HEK293T (cell line): ENCODE measurements at regions not wholly inside any gene's neighbourhood (a gene's known extent, or its start where the extent isn't known, plus 50 kb on each side); places are given as distances from the start of the nearest gene placed in this dataset.

Experiments
- CTCF ChIA-PET: fragments of 350-600 bp; formaldehyde crosslinking; extraction: SDS; loops from one replicate; lab custom pipeline; 2021; ENCODE audit warnings: antibody characterized with exemption, inconsistent platforms; lab: Yijun Ruan, JAX
- POLR2A ChIA-PET: fragments of 350-600 bp; formaldehyde crosslinking; extraction: SDS; loops from one replicate; lab custom pipeline; 2020; ENCODE audit warnings: antibody characterized with exemption, inconsistent platforms; lab: Yijun Ruan, JAX
- DNase-seq: peaks from one replicate; pipeline ENCODE4 v3.0.0; 2012; ENCODE audit warnings: mixed read lengths; ENCODE audit errors: extremely low spot score
- ARNT ChIP-seq: fragments of 450-650 bp; IDR thresholded peaks from 2 replicates; pipeline ENCODE4 v1.6.1; 2017; ENCODE audit warnings: mild to moderate bottlenecking
- BHLHE40 ChIP-seq: fragments of 450-650 bp; IDR thresholded peaks from 2 replicates; pipeline ENCODE4 v1.6.1; 2016; ENCODE audit warnings: mild to moderate bottlenecking, moderate library complexity, borderline replicate concordance
- CTBP1 ChIP-seq: fragments of 450-650 bp; IDR thresholded peaks from 2 replicates; pipeline ENCODE4 v1.6.1; 2016; ENCODE audit warnings: borderline replicate concordance
- ELF4 ChIP-seq: fragments of 450-650 bp; IDR thresholded peaks from 2 replicates; pipeline ENCODE4 v1.6.1; 2017; ENCODE audit warnings: antibody characterized with exemption
- FOXA1 ChIP-seq: fragments of 450-650 bp; IDR thresholded peaks from 2 replicates; pipeline ENCODE4 v1.6.1; 2016; ENCODE audit warnings: mild to moderate bottlenecking
- FOXK2 ChIP-seq: fragments of 450-650 bp; IDR thresholded peaks from 2 replicates; pipeline ENCODE4 v1.6.1; 2016; ENCODE audit warnings: mild to moderate bottlenecking
- FOXM1 ChIP-seq: fragments of 450-650 bp; IDR thresholded peaks from 2 replicates; pipeline ENCODE4 v1.6.1; 2017; ENCODE audit warnings: mild to moderate bottlenecking, borderline replicate concordance
- HDGF ChIP-seq: fragments of 450-650 bp; IDR thresholded peaks from 2 replicates; pipeline ENCODE4 v1.6.1; 2017; ENCODE audit warnings: antibody characterized with exemption, borderline replicate concordance
- L3MBTL2 ChIP-seq: fragments of 450-650 bp; conservative IDR thresholded peaks from 2 replicates; pipeline ENCODE4 v1.6.1; 2016; ENCODE audit warnings: mild to moderate bottlenecking
- LEF1 ChIP-seq: fragments of 450-650 bp; IDR thresholded peaks from 2 replicates; pipeline ENCODE4 v1.6.1; 2017; ENCODE audit warnings: mild to moderate bottlenecking, borderline replicate concordance
- NFRKB ChIP-seq: fragments of 450-650 bp; IDR thresholded peaks from 2 replicates; pipeline ENCODE4 v1.6.1; 2016; ENCODE audit warnings: mild to moderate bottlenecking, moderate library complexity
- SP1 ChIP-seq: fragments of 450-650 bp; IDR thresholded peaks from 2 replicates; pipeline ENCODE4 v1.6.1; 2017
- SUZ12 ChIP-seq: fragments of 450-650 bp; IDR thresholded peaks from 2 replicates; pipeline ENCODE4 v1.6.1; 2016; ENCODE audit warnings: mild to moderate bottlenecking
- TARDBP ChIP-seq: fragments of 450-650 bp; IDR thresholded peaks from 2 replicates; pipeline ENCODE4 v1.6.1; 2016
- ZNF384 ChIP-seq: fragments of 450-650 bp; IDR thresholded peaks from 2 replicates; pipeline ENCODE4 v1.6.1; 2016
- TF ChIP-seq, protein P1 (sequence below): fragments of 450-650 bp; IDR thresholded peaks from 2 replicates; pipeline ENCODE4 v1.6.1; 2016

DNA sequence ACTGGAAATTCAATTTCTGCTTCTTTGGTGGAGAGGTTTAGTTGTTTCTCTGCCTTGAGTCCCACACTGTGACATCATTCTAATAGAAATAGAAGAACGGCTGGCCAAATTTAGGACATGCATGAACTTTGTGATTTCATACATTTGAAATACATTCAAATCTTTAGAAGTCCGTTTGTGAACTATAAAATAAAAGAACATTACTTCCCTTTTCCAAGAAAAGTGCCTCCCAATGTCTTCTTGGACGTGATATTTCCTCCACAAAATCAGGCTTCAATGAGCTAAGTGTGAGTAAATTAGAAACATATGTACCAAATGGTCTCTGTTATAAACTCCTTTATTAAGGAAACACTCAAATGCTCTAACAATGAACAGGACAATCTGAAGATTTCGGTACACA is 314.5 kb upstream of the AKR1E2 start:
- DNase-seq, result no peak
- TF ChIP-seq, protein P1, sequence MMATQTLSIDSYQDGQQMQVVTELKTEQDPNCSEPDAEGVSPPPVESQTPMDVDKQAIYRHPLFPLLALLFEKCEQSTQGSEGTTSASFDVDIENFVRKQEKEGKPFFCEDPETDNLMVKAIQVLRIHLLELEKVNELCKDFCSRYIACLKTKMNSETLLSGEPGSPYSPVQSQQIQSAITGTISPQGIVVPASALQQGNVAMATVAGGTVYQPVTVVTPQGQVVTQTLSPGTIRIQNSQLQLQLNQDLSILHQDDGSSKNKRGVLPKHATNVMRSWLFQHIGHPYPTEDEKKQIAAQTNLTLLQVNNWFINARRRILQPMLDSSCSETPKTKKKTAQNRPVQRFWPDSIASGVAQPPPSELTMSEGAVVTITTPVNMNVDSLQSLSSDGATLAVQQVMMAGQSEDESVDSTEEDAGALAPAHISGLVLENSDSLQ, result no peak
- TF ChIP-seq SUZ12, result no peak
- no peak for TF ChIP-seq SP1
- no peak for TF ChIP-seq FOXM1
- TF ChIP-seq HDGF, result no peak
- no peak for TF ChIP-seq BHLHE40
- no peak for TF ChIP-seq LEF1
- no peak for TF ChIP-seq FOXA1
- TF ChIP-seq CTBP1, result no peak
- TF ChIP-seq ZNF384, result no peak
- no peak for TF ChIP-seq NFRKB
- TF ChIP-seq L3MBTL2, result no peak
- TF ChIP-seq ELF4, result no peak
- no peak for TF ChIP-seq ARNT
- no peak for TF ChIP-seq TARDBP
- TF ChIP-seq FOXK2, result no peak
- POLR2A ChIA-PET, result no interaction called here
- CTCF ChIA-PET, result interaction anchor here (1.2 kb wide), 1 partner anchor 9 kb away, joined by 3 read pairs; no protein-coding TSS in a partner anchor

DNA sequence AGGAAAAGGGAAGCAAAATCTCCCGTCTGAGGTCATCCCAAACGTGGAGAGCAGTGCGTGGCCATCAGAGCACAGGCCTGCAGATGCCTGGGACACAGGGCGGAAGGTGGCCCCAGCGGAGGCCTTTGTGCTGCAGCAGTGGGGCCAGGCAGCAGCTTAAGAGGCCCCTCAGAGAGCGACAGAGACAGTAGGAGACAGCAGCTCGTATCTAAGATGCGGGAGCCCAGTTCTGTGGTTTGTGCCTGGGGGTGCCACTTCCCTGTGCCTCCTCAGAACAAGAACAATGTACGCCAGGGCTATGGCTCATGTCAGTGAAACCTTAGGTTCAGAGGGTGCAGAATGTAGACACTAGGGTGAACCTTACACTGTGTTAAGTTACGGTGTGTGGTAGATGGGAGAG is 316.6 kb upstream of the AKR1E2 start:
- ChIA-PET CTCF (no interaction called here), POLR2A (no interaction called here)
- no peak for DNase-seq
- TF ChIP-seq FOXK2 (no peak), NFRKB (no peak), L3MBTL2 (no peak), CTBP1 (no peak), FOXM1 (no peak), ELF4 (no peak), SP1 (no peak), HDGF (no peak), SUZ12 (no peak), LEF1 (no peak), BHLHE40 (no peak), FOXA1 (no peak), TARDBP (no peak)
- TF ChIP-seq, protein P1, result no peak

DNA sequence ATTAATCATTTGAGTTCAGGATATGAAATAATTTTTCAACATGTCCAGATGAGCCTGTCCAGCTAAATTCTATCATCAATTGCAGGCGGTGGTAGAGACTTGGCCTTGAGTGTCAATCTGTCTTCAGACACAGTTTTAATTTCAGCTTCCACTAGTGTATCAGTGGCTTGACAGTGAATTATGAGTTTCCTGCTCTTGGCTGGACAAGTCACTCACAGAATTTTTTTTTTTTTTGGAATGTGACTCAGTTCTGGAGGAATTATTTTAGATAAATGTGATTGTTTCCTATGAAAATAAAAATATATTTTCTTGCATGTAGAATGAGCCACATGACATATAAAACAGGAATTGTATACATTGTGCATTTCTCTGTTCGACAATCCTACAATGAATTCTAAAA is 319.9 kb upstream of the AKR1E2 start:
- ChIA-PET CTCF (no interaction called here), POLR2A (no interaction called here)
- DNase-seq, result no peak
- TF ChIP-seq FOXA1 (no peak), HDGF (no peak), FOXK2 (no peak), BHLHE40 (no peak), FOXM1 (no peak), CTBP1 (no peak), ZNF384 (no peak), LEF1 (no peak), ELF4 (no peak)

DNA sequence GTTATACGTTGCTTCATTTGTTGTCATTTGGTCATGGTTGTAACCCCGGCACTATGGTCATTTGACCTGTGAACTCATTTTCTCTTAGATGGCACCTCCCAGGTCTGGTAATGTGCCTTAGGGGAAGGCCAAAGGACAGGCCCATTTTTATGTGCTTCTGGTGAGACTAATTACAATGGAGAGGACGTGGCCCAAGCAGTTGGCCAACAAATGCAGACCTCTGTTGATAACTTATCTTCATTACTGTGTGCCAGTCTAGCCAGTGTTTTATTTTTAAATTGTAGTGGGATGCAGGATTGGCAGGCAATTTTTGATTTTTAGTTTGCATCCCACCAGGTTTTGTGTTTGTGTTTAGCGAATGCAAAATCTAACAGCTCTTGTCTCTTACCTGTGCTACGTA is 321.5 kb upstream of the AKR1E2 start:
- DNase-seq, result no peak
- ChIA-PET POLR2A (no interaction called here), CTCF (no interaction called here)
- TF ChIP-seq SUZ12 (no peak), CTBP1 (no peak), ELF4 (no peak), FOXM1 (no peak), BHLHE40 (no peak), SP1 (no peak), FOXK2 (no peak), ARNT (no peak), LEF1 (no peak)
- TF ChIP-seq, protein P1, result no peak

DNA sequence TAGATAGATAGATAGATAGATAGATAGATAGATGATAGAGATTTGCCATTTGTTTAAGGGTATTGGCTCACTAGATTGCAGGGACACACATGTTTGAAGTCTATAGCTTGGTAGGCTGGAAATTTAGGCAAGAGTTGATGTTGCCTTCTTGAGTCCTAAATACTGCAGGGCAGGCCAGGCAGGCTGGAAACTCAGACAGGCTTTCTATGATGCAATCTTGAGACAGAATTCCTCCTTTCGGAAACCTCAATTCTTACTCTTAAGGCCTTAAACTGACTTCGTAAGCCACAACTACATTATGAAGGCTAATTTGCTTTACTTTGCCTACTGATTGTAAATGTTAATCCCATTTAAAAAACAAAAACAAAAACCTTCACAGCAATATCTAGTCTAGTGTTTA is 322.9 kb upstream of the AKR1E2 start:
- ChIA-PET CTCF (interaction anchor here (0.8 kb wide), 1 partner anchor 8 kb away, joined by 3 read pairs; no protein-coding TSS in a partner anchor), POLR2A (no interaction called here)
- DNase-seq, result no peak
- TF ChIP-seq BHLHE40 (no peak), TARDBP (no peak), NFRKB (no peak), L3MBTL2 (no peak), LEF1 (no peak), ZNF384 (no peak), HDGF (no peak), ARNT (no peak), CTBP1 (no peak), FOXM1 (no peak), SP1 (no peak), FOXK2 (no peak), SUZ12 (no peak), ELF4 (no peak), FOXA1 (no peak)
- TF ChIP-seq, protein P1, result no peak
